Esophagus muscularis mucosa (tissue), 4 donors: ENCODE measurements at regions not wholly inside any gene's neighbourhood (a gene's known extent, or its start where the extent isn't known, plus 50 kb on each side); places are given as distances from the start of the nearest gene placed in this dataset.

Source experiments
- CTCF ChIP-seq, 3 experiments: fragments of 200-600 bp in 2 of 3; fragments of 450-650 bp in 1 of 3; sonication (generic) in 2 of 3; IDR thresholded peaks; one replicate each; pipeline ENCODE4 v1.5.1; 2017 to 2019; ENCODE audit warnings: antibody characterized with exemption in 3 of 3, mild to moderate bottlenecking in 2 of 3, moderate library complexity in 1 of 3
- EP300 ChIP-seq: sonication (generic); formaldehyde crosslinking; IDR thresholded peaks from one replicate; pipeline ENCODE4 v1.6.1; 2017; ENCODE audit warnings: antibody characterized with exemption
- POLR2A ChIP-seq: fragments of 450-650 bp; IDR thresholded peaks from one replicate; pipeline ENCODE4 v1.6.1; 2017; ENCODE audit warnings: antibody characterized with exemption, moderate library complexity, mild to moderate bottlenecking, low read depth
- POLR2AphosphoS5 ChIP-seq, 2 donors: sonication (generic); formaldehyde crosslinking; IDR thresholded peaks; one replicate each; pipeline ENCODE4 v1.6.1; 2017; ENCODE audit warnings: antibody characterized with exemption in 2 of 2

GRCh38 chr20:22302039-22302438, 282.3 kb downstream of the FOXA2 start:
- TF ChIP-seq POLR2AphosphoS5 (IDR thresholded peaks at IDR 0.05), result no peak
- TF ChIP-seq CTCF (IDR thresholded peaks at IDR 0.05), result no peak
- no peak for TF ChIP-seq EP300
- TF ChIP-seq POLR2A, result no peak
